ENCODE measurements at regions not wholly inside any gene's neighbourhood (a gene's known extent, or its start where the extent isn't known, plus 50 kb on each side); places are given as distances from the start of the nearest gene placed in this dataset.

DNA sequence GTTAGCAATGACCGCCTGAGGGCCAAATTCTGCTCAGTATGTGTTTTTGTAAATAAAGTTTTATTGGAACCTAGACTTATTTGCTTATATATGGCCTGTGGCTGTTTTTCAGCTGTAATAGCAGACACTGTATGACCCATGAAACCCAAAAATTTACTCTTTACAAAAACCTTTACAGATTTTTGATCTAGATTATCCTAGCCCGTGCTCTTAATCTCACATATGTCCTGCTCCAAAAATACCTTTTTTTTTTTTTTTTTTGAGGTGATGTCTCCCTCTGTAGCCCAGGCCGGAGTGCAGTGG, 148.0 kb upstream of the ZNF217 start:
- no peak for TF ChIP-seq POLR2AphosphoS5 (IDR thresholded peaks at IDR 0.05)
- TF ChIP-seq, protein P1, sequence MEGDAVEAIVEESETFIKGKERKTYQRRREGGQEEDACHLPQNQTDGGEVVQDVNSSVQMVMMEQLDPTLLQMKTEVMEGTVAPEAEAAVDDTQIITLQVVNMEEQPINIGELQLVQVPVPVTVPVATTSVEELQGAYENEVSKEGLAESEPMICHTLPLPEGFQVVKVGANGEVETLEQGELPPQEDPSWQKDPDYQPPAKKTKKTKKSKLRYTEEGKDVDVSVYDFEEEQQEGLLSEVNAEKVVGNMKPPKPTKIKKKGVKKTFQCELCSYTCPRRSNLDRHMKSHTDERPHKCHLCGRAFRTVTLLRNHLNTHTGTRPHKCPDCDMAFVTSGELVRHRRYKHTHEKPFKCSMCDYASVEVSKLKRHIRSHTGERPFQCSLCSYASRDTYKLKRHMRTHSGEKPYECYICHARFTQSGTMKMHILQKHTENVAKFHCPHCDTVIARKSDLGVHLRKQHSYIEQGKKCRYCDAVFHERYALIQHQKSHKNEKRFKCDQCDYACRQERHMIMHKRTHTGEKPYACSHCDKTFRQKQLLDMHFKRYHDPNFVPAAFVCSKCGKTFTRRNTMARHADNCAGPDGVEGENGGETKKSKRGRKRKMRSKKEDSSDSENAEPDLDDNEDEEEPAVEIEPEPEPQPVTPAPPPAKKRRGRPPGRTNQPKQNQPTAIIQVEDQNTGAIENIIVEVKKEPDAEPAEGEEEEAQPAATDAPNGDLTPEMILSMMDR (IDR thresholded peaks at IDR 0.05): no peak
- no peak for TF ChIP-seq POLR2A (IDR thresholded peaks at IDR 0.05)

Data from breast epithelium (tissue), 3 donors.